SK-N-SH (cell line): ENCODE measurements at regions not wholly inside any gene's neighbourhood (a gene's known extent, or its start where the extent isn't known, plus 50 kb on each side); places are given as distances from the start of the nearest gene placed in this dataset.

ENCODE experiments used
- ELF1 ChIP-seq: IDR thresholded peaks from 2 replicates; pipeline ENCODE4 v1.4.0; 2012
- NFIC ChIP-seq: IDR thresholded peaks from 2 replicates; pipeline ENCODE4 v1.4.0; 2012; ENCODE audit warnings: borderline replicate concordance
- NRF1 ChIP-seq: IDR thresholded peaks from 2 replicates; pipeline ENCODE4 v1.6.1; 2012; ENCODE audit warnings: low read depth, mild to moderate bottlenecking, low read length
- RAD21 ChIP-seq: IDR thresholded peaks from 2 replicates; pipeline ENCODE4 v1.6.1; 2012; ENCODE audit warnings: mild to moderate bottlenecking, low read length
- TAF1 ChIP-seq: IDR thresholded peaks from 2 replicates; pipeline ENCODE4 v1.6.1; 2012; ENCODE audit warnings: low read depth, mild to moderate bottlenecking, low read length, moderate library complexity, borderline replicate concordance
- TF ChIP-seq, protein P1 (sequence below): fragments of 200-600 bp; sonication (generic); IDR thresholded peaks from 2 replicates; pipeline ENCODE4 v1.6.1; 2017; ENCODE audit warnings: antibody characterized with exemption, mild to moderate bottlenecking, moderate library complexity

DNA sequence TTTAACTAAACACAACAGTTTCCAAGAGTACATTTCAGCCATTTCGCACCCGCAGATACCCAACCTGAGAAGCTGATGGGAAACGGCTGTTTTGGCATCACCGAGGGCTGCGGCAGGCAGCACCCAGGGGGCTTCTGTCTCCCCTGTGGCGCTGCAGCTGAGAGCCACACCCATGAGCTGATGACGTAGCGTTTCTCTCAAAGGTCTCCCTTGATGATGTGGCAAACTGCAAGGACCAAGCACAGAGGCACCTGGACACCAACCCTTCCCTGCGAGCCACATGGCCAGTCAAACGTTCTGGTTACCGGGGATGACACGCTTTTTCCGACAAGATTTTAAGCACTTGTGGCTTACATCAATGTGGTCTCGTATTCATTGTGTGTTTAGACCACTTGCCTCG lies 150.8 kb upstream of the ERG start:
- TF ChIP-seq ELF1 (no peak), NRF1 (no peak), TAF1 (no peak), NFIC (no peak), RAD21 (no peak)
- TF ChIP-seq, protein P1, sequence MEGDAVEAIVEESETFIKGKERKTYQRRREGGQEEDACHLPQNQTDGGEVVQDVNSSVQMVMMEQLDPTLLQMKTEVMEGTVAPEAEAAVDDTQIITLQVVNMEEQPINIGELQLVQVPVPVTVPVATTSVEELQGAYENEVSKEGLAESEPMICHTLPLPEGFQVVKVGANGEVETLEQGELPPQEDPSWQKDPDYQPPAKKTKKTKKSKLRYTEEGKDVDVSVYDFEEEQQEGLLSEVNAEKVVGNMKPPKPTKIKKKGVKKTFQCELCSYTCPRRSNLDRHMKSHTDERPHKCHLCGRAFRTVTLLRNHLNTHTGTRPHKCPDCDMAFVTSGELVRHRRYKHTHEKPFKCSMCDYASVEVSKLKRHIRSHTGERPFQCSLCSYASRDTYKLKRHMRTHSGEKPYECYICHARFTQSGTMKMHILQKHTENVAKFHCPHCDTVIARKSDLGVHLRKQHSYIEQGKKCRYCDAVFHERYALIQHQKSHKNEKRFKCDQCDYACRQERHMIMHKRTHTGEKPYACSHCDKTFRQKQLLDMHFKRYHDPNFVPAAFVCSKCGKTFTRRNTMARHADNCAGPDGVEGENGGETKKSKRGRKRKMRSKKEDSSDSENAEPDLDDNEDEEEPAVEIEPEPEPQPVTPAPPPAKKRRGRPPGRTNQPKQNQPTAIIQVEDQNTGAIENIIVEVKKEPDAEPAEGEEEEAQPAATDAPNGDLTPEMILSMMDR, result no peak
